Colonic mucosa (tissue), 4 donors: ENCODE measurements at regions not wholly inside any gene's neighbourhood (a gene's known extent, or its start where the extent isn't known, plus 50 kb on each side); places are given as distances from the start of the nearest gene placed in this dataset.
"Not testable (repeated sequence)": the region's sequence is repeated elsewhere in the genome, so short reads cannot be mapped to it uniquely, and the experiment has no call there.

Source experiments
- DNase-seq: peaks from one replicate; pipeline ENCODE4 v3.0.0-alpha.2; 2020
- H3K27ac ChIP-seq: fragments of 200-600 bp; one replicate; pipeline ENCODE4 v1.8.0; 2021
- H3K27me3 ChIP-seq: fragments of 200-600 bp; one replicate; pipeline ENCODE4 v1.8.0; 2021
- H3K36me3 ChIP-seq: fragments of 200-600 bp; one replicate; pipeline ENCODE4 v1.8.0; 2021
- H3K4me1 ChIP-seq: fragments of 200-600 bp; one replicate; pipeline ENCODE4 v1.8.0; 2021; ENCODE audit warnings: mild to moderate bottlenecking
- H3K4me3 ChIP-seq: fragments of 200-600 bp; one replicate; pipeline ENCODE4 v1.8.0; 2021
- H3K9ac ChIP-seq, 2 donors: one replicate each; pipeline ENCODE4 v1.7.0; 2013; ENCODE audit warnings: control low read depth in 2 of 2, low read depth in 2 of 2, low read length in 2 of 2
- H3K9me3 ChIP-seq: fragments of 200-600 bp; one replicate; pipeline ENCODE4 v1.8.0; 2021
- CTCF ChIP-seq: fragments of 200-600 bp; IDR thresholded peaks from one replicate; pipeline ENCODE4 v1.8.0; 2022; ENCODE audit warnings: antibody characterized with exemption, mild to moderate bottlenecking
- intact Hi-C: fragments of 100-400 bp; cut with DNase I; formaldehyde crosslinking; loops from one replicate; pipeline ENCODE4 v1.14.1; 2022
- donor health status: healthy.
- donor health status: DM: no; HTN: no; CAD: no.
- donor health status: DM: no; HTN: no; CAD: no.

GRCh38 chr5:62212648-62213047 lies 93.4 kb upstream of the KIF2A start:
- Histone ChIP-seq H3K9me3 (no peaks in the 10 kb centered on the region), H3K27me3 (no peaks in the 10 kb centered on the region), H3K27ac (no peak overlapping the region), H3K9ac (no peak overlapping the region), H3K4me3 (no peak overlapping the region), H3K36me3 (no peaks in the 10 kb centered on the region), H3K4me1 (no peaks in the 10 kb centered on the region)
- DNase-seq: no peak
- intact Hi-C loops: loop anchor here (10.0 kb wide), 2 partner anchors 142 to 572 kb away; no protein-coding TSS in a partner anchor
- TF ChIP-seq CTCF: no peak

GRCh38 chr5:62214701-62215100 lies 91.3 kb upstream of the KIF2A start:
- no peak overlapping the region for H3K27ac ChIP-seq
- no peak overlapping the region for H3K9ac ChIP-seq
- intact Hi-C loops: loop anchor here (10.0 kb wide), 2 partner anchors 140 to 570 kb away; no protein-coding TSS in a partner anchor
- TF ChIP-seq CTCF: no peak
- H3K27me3 ChIP-seq: no peaks in the 10 kb centered on the region
- no peak for DNase-seq
- H3K36me3 ChIP-seq: no peaks in the 10 kb centered on the region
- H3K4me1 ChIP-seq: no peaks in the 10 kb centered on the region
- H3K4me3 ChIP-seq: no peak overlapping the region
- H3K9me3 ChIP-seq: no peaks in the 10 kb centered on the region

- H3K4me1 ChIP-seq, H3K27me3 ChIP-seq, H3K9ac ChIP-seq, H3K36me3 ChIP-seq, H3K9me3 ChIP-seq, H3K27ac ChIP-seq, DNase-seq, H3K4me3 ChIP-seq: not testable (repeated sequence)
- intact Hi-C loops: loop anchor here (10.0 kb wide), 2 partner anchors 138 to 568 kb away; no protein-coding TSS in a partner anchor
These were observed 89.4 kb upstream of the KIF2A start for GRCh38 chr5:62216603-62217002.

- DNase-seq, H3K9me3 ChIP-seq, H3K36me3 ChIP-seq, H3K4me3 ChIP-seq, H3K9ac ChIP-seq, H3K4me1 ChIP-seq, H3K27me3 ChIP-seq, H3K27ac ChIP-seq: not testable (repeated sequence)
- intact Hi-C loops: loop anchor here (10.0 kb wide), 2 partner anchors 138 to 568 kb away; no protein-coding TSS in a partner anchor
These were observed 88.9 kb upstream of the KIF2A start for GRCh38 chr5:62217095-62217494.

GRCh38 chr5:62218860-62219259 lies 87.1 kb upstream of the KIF2A start:
- intact Hi-C loops: loop anchor here (10.0 kb wide), 2 partner anchors 136 to 566 kb away; no protein-coding TSS in a partner anchor
- not testable (repeated sequence) for H3K36me3 ChIP-seq, H3K9ac ChIP-seq, H3K4me1 ChIP-seq, H3K27ac ChIP-seq, H3K27me3 ChIP-seq, H3K9me3 ChIP-seq, H3K4me3 ChIP-seq, DNase-seq

- H3K9me3 ChIP-seq, H3K4me3 ChIP-seq, H3K4me1 ChIP-seq, DNase-seq, intact Hi-C loops, H3K36me3 ChIP-seq, H3K27me3 ChIP-seq, H3K9ac ChIP-seq, H3K27ac ChIP-seq: not testable (repeated sequence)
These were observed 84.1 kb upstream of the KIF2A start for GRCh38 chr5:62221881-62222280.

GRCh38 chr5:62222305-62222704 lies 83.7 kb upstream of the KIF2A start:
- H3K36me3 ChIP-seq, H3K4me3 ChIP-seq, H3K27me3 ChIP-seq, H3K9ac ChIP-seq, H3K4me1 ChIP-seq, intact Hi-C loops, DNase-seq, H3K9me3 ChIP-seq, H3K27ac ChIP-seq: not testable (repeated sequence)

- H3K9ac ChIP-seq, H3K36me3 ChIP-seq, H3K27ac ChIP-seq, H3K4me1 ChIP-seq, H3K27me3 ChIP-seq, intact Hi-C loops, H3K4me3 ChIP-seq, H3K9me3 ChIP-seq: not testable (repeated sequence)
- peak; percentile 44 for TF ChIP-seq CTCF
- peak; percentile 83 for DNase-seq
These were observed 82.7 kb upstream of the KIF2A start for GRCh38 chr5:62223312-62223670.
